ENCODE measurements at regions not wholly inside any gene's neighbourhood (a gene's known extent, or its start where the extent isn't known, plus 50 kb on each side); places are given as distances from the start of the nearest gene placed in this dataset.

- TF ChIP-seq POLR2A (IDR thresholded peaks at IDR 0.05; ENCODE audit: extremely low read depth, insufficient read length): no peak
- TF ChIP-seq CTCF (IDR thresholded peaks at IDR 0.05; ENCODE audit: low read depth, low read length): no peak
Observed at GRCh38 chr17:65345261-65346005, 208.3 kb downstream of the RGS9 start.

Data from NB4 (cell line).